ENCODE measurements at regions not wholly inside any gene's neighbourhood (a gene's known extent, or its start where the extent isn't known, plus 50 kb on each side); places are given as distances from the start of the nearest gene placed in this dataset.

DNA sequence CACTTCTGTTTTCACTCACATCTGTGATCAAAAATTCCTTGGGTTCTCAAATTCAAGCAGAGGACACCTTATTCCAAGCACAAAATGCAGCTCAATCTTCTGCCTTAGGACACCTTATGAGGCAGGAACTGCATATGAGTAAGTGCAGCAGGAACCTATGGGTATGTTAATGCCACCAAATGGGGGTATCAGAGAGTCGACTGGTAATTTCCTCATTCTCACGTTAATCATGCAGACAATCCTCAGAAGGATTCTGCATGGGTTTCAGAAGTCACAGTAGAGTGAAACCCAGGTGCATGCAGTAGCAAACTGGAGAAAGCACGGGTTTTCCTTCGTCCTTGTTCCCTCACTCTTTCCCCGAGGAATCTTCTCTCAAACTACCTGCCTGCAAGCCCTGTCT lies 452.8 kb downstream of the CBLN2 start:
- no peak for TF ChIP-seq CTCF (IDR thresholded peaks at IDR 0.05 in 4 of 5, conservative IDR thresholded peaks at IDR 0.05 in 1 of 5)
- no peak for TF ChIP-seq POLR2A (IDR thresholded peaks at IDR 0.05)
